Limb (tissue), 2 donors: ENCODE measurements at regions not wholly inside any gene's neighbourhood (a gene's known extent, or its start where the extent isn't known, plus 50 kb on each side); places are given as distances from the start of the nearest gene placed in this dataset.

ENCODE experiments used
- DNase-seq, 2 donors: peaks; one replicate each; pipeline ENCODE4 v3.0.0-alpha.2; 2016; ENCODE audit errors: extremely low spot score in 2 of 2

DNA sequence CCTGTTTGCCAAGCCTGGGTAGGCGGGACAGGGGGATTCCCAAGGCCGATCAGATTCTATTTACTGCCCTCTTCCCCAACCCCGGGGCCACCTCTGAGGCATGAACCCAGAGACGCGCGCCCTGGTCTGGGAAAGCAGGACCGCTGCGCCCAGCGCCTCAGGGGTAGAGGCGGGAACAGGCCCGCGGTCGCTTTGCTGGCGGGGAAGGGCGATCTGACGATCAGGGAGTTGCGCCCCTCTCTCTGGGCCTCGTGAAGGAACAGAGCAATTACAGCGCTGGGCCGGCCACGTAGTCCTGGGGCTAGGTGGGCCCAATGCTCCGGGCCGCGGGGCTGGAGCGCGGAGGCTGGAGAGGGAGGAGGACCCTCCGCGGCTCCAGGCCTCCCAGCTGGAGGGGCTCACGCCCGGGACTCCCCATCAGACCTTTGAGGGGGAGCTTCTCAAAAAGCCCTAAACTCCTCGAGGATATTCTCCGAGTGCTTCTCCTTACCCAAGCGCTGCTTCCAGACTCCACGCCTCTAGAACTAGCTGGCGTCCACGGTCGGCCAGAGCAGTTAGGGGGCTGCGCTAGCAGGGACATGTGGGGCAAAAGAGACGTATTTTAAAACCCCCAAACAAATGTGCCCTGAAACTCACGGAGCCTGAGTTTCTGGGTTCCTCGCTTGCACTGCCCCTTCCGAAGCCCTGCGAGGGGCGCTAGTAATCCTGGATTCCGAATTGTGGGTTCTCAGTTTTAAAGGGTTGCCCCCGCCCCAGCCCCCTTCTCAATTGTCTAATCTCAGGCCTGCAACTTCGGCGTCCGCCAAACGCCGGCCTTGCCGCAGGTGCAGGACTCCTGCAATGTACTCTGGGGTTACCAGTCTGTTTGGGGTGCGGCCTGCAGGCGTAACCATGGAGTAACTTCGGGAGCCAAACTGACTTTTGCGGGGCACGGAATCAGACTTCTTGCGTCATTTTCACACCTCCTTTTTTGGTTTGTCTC lies 57.6 kb downstream of the TMEM174 start:
- no peak for DNase-seq

DNA sequence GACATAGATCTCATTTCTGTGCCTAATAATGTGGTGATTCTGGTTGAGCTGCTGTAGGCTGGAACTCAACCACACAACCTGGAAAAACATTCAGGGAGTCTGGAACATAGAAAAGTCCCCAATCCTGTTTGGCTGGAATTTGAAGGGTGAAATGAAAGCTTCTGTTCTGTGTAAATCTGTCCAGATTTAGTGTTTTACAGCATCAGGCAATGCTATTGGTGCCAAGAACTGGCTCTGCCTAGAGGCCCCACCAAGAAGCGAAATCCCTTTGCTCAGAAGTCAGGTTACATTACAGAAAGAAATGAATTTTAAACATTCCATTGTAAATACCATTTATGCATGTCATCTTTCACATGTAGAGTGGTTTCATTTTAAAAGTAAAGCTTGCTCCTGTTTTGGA lies 56.3 kb downstream of the TMEM174 start:
- DNase-seq, result peak in 1 of 2 donors; percentile 54

DNA sequence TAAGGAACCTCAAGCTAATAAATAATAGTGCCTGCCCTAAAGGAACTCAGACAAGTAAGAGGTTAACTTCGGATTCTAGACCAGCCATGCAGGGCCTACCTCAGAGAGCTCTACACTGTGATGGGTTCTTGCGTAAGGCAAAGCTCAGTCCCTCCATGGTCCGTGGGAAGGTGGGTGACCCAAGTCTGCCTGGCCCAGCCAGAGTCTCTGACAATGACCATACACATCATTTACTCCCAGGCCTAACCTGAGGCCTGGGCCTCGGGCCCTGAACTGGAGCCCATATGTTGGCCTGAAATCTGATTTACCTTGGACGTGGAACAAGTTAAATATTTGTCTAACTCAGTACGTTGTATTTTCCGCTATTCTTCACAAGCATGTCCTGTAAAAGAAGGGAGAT lies 55.1 kb downstream of the TMEM174 start:
- DNase-seq, result no peak
